Skin of body (tissue), 1 donor: ENCODE measurements at regions not wholly inside any gene's neighbourhood (a gene's known extent, or its start where the extent isn't known, plus 50 kb on each side); places are given as distances from the start of the nearest gene placed in this dataset.
"Not testable (repeated sequence)": the region's sequence is repeated elsewhere in the genome, so short reads cannot be mapped to it uniquely, and the experiment has no call there.

Experiments
- DNase-seq: peaks from one replicate; lab custom pipeline; 2025; lab: John Stamatoyannopoulos, UW

GRCh38 chr1:95297906-95298305 is 63.9 kb downstream of the RWDD3 start:
- not testable (repeated sequence) for DNase-seq

- no peak for DNase-seq
These were observed 67.1 kb downstream of the RWDD3 start for GRCh38 chr1:95301091-95301490.

GRCh38 chr1:95301614-95302013 is 67.6 kb downstream of the RWDD3 start:
- DNase-seq = no peak

GRCh38 chr1:95304803-95305202 is 70.8 kb downstream of the RWDD3 start:
- no peak for DNase-seq

- DNase-seq = peak; percentile 75
These were observed 74.4 kb downstream of the RWDD3 start for GRCh38 chr1:95308276-95309030.

GRCh38 chr1:95309031-95309471 is 75.0 kb downstream of the RWDD3 start:
- DNase-seq = peak; percentile 75

- DNase-seq = no peak
These were observed 77.0 kb downstream of the RWDD3 start for GRCh38 chr1:95311014-95311413.

- DNase-seq = no peak
These were observed 77.8 kb downstream of the RWDD3 start for GRCh38 chr1:95311762-95312161.

GRCh38 chr1:95312181-95312580 is 78.2 kb downstream of the RWDD3 start:
- DNase-seq = no peak

GRCh38 chr1:95313527-95313926 is 79.5 kb downstream of the RWDD3 start:
- no peak for DNase-seq

GRCh38 chr1:95321531-95321930 is 87.5 kb downstream of the RWDD3 start:
- DNase-seq = no peak

GRCh38 chr1:95323123-95323522 is 89.1 kb downstream of the RWDD3 start:
- DNase-seq = no peak

- DNase-seq = no peak
These were observed 91.3 kb downstream of the RWDD3 start for GRCh38 chr1:95325349-95325748.

- no peak for DNase-seq
These were observed 92.0 kb downstream of the RWDD3 start for GRCh38 chr1:95326023-95326422.

- DNase-seq = no peak
These were observed 98.7 kb downstream of the RWDD3 start for GRCh38 chr1:95332754-95333153.

GRCh38 chr1:95339377-95339776 is 105.4 kb downstream of the RWDD3 start:
- no peak for DNase-seq

- DNase-seq = no peak
These were observed 106.1 kb downstream of the RWDD3 start for GRCh38 chr1:95340061-95340460.

- DNase-seq = no peak
These were observed 118.8 kb downstream of the RWDD3 start for GRCh38 chr1:95352767-95353166.

- no peak for DNase-seq
These were observed 119.2 kb downstream of the RWDD3 start for GRCh38 chr1:95353194-95353593.

GRCh38 chr1:95364546-95364945 is 130.5 kb downstream of the RWDD3 start:
- no peak for DNase-seq

- no peak for DNase-seq
These were observed 132.5 kb downstream of the RWDD3 start for GRCh38 chr1:95366498-95366897.

- no peak for DNase-seq
These were observed 134.2 kb downstream of the RWDD3 start for GRCh38 chr1:95368178-95368577.

GRCh38 chr1:95369985-95370690 is 136.1 kb downstream of the RWDD3 start:
- no peak for DNase-seq
